ENCODE measurements at regions not wholly inside any gene's neighbourhood (a gene's known extent, or its start where the extent isn't known, plus 50 kb on each side); places are given as distances from the start of the nearest gene placed in this dataset.

DNA sequence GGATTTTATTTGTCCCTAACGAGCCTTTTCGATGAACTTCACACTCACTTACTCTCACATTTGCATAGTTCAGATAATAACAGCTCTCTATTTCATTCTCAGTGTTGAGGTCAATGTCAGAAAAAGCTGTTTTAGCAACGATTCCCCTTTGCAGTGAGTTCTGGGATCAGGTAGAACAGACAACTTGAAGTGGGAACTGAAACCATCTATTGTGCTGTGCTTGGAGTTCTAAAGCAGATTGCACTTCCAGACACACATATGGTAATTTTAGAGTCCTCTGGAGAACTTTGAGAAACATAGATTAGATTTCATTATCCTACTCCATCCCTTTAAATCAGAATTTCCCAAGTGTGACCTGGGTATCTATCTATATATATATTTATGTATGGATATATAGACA lies 124.6 kb upstream of the BLID start:
- DNase-seq, result no peak
- no peak for ATAC-seq
- 79 to 83% methylated on average over 3 of the region's 3 CpGs for WGBS, 2 donors

DNA sequence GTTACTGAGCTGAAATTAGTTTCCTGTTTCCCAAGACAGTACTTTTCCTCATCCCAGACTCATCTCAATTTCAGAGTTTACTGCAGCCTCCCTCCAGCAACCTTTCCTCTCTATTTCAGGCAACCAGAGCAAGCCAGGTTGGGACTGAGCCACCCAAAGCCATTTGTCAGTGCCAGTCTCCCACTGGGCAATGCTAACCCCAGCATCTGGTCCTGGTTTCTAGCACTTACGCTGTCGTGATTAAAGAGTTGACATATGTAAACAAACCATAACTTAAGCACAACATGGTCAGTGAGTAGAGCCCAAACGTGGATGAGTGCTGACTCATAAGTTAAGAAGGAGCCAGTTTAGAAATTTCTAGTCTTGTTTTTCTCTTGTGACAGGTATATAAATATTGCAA lies 119.6 kb upstream of the BLID start:
- ATAC-seq, result peak; percentile 84
- Histone ChIP-seq H3K4me3 (no peak overlapping the region), H3K27me3 (no peaks in the 10 kb centered on the region), H3K4me1 (peaks cover 11% of the 10 kb centered on the region), H3K27ac (peak overlapping the region in 2 of 4 donors; percentile 15 to 26), H3K9me3 (no peaks in the 10 kb centered on the region), H3K36me3 (replicated peaks in 1 of 2; ENCODE audit: insufficient read depth in 1 of 2, low read depth in 2 of 2) (no peaks in the 10 kb centered on the region)
- DNase-seq, result peak; percentile 48 to 76 (median 69)
- WGBS, 2 donors, result 8% methylated on average over 3 of the region's 3 CpGs
- no peak for TF ChIP-seq POLR2A (IDR thresholded peaks at IDR 0.05)
- TF ChIP-seq, protein P1, sequence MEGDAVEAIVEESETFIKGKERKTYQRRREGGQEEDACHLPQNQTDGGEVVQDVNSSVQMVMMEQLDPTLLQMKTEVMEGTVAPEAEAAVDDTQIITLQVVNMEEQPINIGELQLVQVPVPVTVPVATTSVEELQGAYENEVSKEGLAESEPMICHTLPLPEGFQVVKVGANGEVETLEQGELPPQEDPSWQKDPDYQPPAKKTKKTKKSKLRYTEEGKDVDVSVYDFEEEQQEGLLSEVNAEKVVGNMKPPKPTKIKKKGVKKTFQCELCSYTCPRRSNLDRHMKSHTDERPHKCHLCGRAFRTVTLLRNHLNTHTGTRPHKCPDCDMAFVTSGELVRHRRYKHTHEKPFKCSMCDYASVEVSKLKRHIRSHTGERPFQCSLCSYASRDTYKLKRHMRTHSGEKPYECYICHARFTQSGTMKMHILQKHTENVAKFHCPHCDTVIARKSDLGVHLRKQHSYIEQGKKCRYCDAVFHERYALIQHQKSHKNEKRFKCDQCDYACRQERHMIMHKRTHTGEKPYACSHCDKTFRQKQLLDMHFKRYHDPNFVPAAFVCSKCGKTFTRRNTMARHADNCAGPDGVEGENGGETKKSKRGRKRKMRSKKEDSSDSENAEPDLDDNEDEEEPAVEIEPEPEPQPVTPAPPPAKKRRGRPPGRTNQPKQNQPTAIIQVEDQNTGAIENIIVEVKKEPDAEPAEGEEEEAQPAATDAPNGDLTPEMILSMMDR (IDR thresholded peaks at IDR 0.05), result no peak
- intact Hi-C loops (cut with DNase I), result no loop called here

More for the DNA sequence above, 124.6 kb upstream of the BLID start:
- TF ChIP-seq, protein P1 (IDR thresholded peaks at IDR 0.05), result no peak
- TF ChIP-seq POLR2A (IDR thresholded peaks at IDR 0.05), result no peak
- peaks cover 2% of the 10 kb centered on the region for H3K4me1 ChIP-seq
- no peaks in the 10 kb centered on the region for H3K27me3 ChIP-seq
- no peak overlapping the region for H3K27ac ChIP-seq
- H3K9me3 ChIP-seq, result no peaks in the 10 kb centered on the region
- intact Hi-C loops (cut with DNase I), result no loop called here
- H3K36me3 ChIP-seq (replicated peaks in 1 of 2; ENCODE audit: insufficient read depth in 1 of 2, low read depth in 2 of 2), result no peaks in the 10 kb centered on the region
- no peak overlapping the region for H3K4me3 ChIP-seq

DNA sequence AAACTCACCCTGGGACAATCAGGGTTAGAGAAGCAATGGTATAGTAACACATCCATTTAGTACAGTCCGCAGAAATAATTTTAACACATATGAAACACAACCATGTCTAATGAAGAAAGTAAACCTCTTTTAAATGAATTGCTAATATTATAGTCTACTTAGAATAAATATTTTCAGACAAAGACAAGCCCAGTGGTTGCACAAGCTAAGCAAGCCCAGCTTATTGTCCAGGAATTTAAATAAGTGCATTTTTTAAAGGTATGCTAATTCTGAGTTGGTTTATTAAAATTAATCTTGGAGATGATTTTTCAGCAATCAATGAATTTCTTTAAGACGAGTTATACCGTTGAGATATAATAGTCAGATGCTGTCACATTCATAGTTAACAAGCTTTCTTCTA lies 118.8 kb upstream of the BLID start:
- intact Hi-C loops (cut with DNase I), result no loop called here
- DNase-seq (no peak), ATAC-seq (no peak)
- H3K27ac ChIP-seq, result no peak overlapping the region
- no peak overlapping the region for H3K4me3 ChIP-seq
- no peaks in the 10 kb centered on the region for H3K9me3 ChIP-seq
- TF ChIP-seq POLR2A (IDR thresholded peaks at IDR 0.05), result no peak
- TF ChIP-seq, protein P1 (IDR thresholded peaks at IDR 0.05), result no peak
- H3K27me3 ChIP-seq, result no peaks in the 10 kb centered on the region
- H3K36me3 ChIP-seq (replicated peaks in 1 of 2; ENCODE audit: insufficient read depth in 1 of 2, low read depth in 2 of 2), result no peaks in the 10 kb centered on the region
- peaks cover 11% of the 10 kb centered on the region for H3K4me1 ChIP-seq
- WGBS, 2 donors, result 93 to 94% methylated on average over 3 of the region's 3 CpGs

DNA sequence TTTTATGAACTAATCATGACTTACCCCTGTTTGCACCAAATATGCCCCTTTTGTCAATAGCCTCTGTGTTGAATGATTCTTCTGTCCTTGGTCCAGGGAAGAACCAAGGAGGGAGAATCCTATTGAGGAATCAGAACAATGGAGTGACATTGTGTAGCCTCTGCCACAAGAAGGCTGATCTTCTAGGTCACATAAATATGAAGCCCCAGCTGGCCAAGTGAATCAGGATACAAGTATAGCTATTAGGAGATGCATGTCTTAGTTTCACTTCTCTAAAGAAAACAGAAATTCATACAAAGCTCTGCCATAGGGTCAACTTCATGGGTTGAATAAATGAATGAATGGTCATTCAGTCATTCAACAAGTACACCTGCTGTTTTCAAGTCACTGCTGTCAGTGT lies 118.2 kb upstream of the BLID start:
- TF ChIP-seq, protein P1 (IDR thresholded peaks at IDR 0.05), result no peak
- TF ChIP-seq POLR2A (IDR thresholded peaks at IDR 0.05), result no peak
- H3K9me3 ChIP-seq, result no peaks in the 10 kb centered on the region
- DNase-seq (no peak), ATAC-seq (no peak)
- H3K27ac ChIP-seq, result no peak overlapping the region
- no peaks in the 10 kb centered on the region for H3K27me3 ChIP-seq
- H3K36me3 ChIP-seq (replicated peaks in 1 of 2; ENCODE audit: insufficient read depth in 1 of 2, low read depth in 2 of 2), result no peaks in the 10 kb centered on the region
- intact Hi-C loops (cut with DNase I), result no loop called here
- H3K4me1 ChIP-seq, result peaks cover 11% of the 10 kb centered on the region
- no peak overlapping the region for H3K4me3 ChIP-seq

DNA sequence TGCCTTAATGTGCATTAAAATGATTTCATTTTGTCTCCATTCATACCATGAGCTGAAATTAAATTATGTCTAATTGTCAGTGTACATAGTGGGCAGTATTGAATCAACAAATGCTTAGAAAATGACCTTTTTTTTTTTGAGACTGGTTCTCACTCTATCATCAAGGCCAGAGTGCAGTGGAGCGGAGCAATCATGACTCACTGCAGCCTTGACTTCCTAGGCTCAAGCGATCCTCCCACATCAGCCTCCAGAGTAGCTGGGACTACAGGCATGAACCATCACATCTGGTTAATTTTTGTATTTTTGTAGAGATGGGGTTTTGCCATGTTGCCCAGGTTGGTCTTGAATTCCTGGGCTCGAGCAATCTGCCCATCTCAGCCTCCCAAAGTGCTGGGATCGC lies 117.0 kb upstream of the BLID start:
- H3K27me3 ChIP-seq, result no peaks in the 10 kb centered on the region

More for the DNA sequence above, 117.0 kb upstream of the BLID start:
- 93 to 97% methylated on average over 4 of the region's 4 CpGs for WGBS, 2 donors
- Histone ChIP-seq H3K9me3 (no peaks in the 10 kb centered on the region), H3K4me1 (peaks cover 11% of the 10 kb centered on the region), H3K36me3 (replicated peaks in 1 of 2; ENCODE audit: insufficient read depth in 1 of 2, low read depth in 2 of 2) (no peaks in the 10 kb centered on the region), H3K27ac (no peak overlapping the region), H3K4me3 (no peak overlapping the region)
- intact Hi-C loops (cut with DNase I), result no loop called here
- no peak for TF ChIP-seq POLR2A (IDR thresholded peaks at IDR 0.05)
- no peak for ATAC-seq
- DNase-seq, result no peak

Measured in body of pancreas (tissue), 4 donors.